LNCaP clone FGC (cell line): ENCODE measurements at regions not wholly inside any gene's neighbourhood (a gene's known extent, or its start where the extent isn't known, plus 50 kb on each side); places are given as distances from the start of the nearest gene placed in this dataset.

Experiments
- DNase-seq: peaks from one replicate; pipeline ENCODE4 v3.0.0-alpha.2; 2011; ENCODE audit warnings: low read depth
- H3K4me3 ChIP-seq: 2 replicates; pipeline ENCODE4 v1.5.1; 2011; ENCODE audit warnings: mild to moderate bottlenecking, low read depth, low read length, control low read depth
- CTCF ChIP-seq: IDR thresholded peaks from 2 replicates; pipeline ENCODE4 v1.5.1; 2012; ENCODE audit warnings: mild to moderate bottlenecking; ENCODE audit not compliant: control insufficient read depth, insufficient read depth; ENCODE audit errors: extremely low read depth

DNA sequence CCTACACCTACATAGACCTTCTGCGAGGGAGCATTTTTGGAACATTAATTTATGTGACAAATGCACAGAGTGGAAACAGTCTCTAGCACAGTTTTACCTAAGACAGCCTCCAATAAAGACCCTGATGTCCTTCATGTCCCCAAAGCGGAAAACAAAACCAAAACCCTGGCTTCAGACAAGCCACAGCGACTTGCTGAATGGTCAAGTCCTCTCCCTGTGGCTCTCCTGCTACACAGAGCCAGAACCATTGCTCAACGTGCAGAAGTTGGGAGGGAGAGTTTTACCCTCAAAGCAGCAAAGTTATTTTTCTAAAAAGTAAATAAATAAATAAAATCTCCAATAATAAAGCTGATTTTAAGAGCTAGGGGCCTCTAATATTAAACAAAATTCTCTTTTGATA lies 135.0 kb upstream of the TMEM132C start:
- H3K4me3 ChIP-seq, result no peak overlapping the region
- TF ChIP-seq CTCF, result no peak
- no peak for DNase-seq

DNA sequence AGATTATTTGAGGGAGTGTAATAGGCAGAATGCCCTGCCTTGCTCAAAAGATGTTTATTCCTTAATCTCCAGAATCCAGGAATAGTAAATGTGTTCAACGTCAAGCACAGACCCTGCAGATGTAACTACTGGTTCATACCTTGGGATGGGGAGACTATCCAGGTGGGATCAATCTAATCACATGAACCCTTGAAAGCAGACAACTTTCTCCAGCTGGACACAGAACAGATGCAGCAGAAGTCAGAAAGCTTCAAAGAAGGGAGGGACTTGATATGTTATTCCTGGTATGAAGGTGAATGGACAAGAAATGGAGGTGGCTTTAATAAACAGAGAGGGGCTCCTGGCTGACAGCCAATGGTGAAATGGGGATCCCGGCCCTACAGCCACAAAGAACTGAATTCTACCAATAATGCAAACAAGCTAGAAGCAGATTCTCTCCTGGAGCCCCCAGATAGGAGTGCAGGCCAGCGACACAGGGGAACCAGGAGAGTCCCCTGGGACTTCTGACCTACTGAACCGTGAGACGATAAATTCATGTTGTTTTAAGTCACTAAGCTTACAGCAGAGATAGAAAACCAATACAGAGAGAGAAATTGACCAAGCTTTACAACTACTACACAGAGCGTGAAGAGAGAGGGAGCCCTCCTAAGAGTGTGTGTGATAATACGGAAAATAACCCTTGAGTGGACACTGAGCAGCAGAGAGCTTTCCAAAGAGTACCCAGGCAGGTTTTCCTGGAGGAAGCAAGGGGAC lies 133.5 kb upstream of the TMEM132C start:
- TF ChIP-seq CTCF, result no peak
- no peak overlapping the region for H3K4me3 ChIP-seq
- no peak for DNase-seq

- DNase-seq, result no peak
- H3K4me3 ChIP-seq, result no peak overlapping the region
- TF ChIP-seq CTCF, result no peak
Measured at GRCh38 chr12:128137140-128137539, 129.8 kb upstream of the TMEM132C start.

- DNase-seq, result no peak
- no peak overlapping the region for H3K4me3 ChIP-seq
- TF ChIP-seq CTCF, result no peak
Measured at GRCh38 chr12:128138125-128138524, 128.8 kb upstream of the TMEM132C start.

- no peak for TF ChIP-seq CTCF
- DNase-seq, result no peak
- no peak overlapping the region for H3K4me3 ChIP-seq
Measured at GRCh38 chr12:128140551-128140950, 126.4 kb upstream of the TMEM132C start.

DNA sequence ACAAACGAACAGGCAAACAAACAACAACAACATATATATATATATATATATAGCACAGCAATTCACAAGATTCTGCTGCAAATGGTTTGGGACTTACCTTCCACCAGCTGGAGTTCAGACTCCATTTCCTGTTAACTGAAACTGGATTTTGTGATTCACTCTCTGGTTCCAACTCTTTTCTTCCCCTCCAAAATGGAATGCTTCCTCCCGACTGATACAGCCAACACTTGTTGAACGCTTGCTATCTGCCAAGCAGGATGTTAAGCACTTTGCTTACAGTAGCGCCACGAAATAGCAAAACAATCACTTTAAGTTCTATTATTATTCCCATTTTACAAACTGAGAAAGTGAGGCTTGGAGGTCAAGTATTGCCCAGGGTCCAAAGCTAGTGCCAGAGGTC lies 116.0 kb upstream of the TMEM132C start:
- H3K4me3 ChIP-seq, result no peak overlapping the region
- no peak for DNase-seq
- no peak for TF ChIP-seq CTCF

DNA sequence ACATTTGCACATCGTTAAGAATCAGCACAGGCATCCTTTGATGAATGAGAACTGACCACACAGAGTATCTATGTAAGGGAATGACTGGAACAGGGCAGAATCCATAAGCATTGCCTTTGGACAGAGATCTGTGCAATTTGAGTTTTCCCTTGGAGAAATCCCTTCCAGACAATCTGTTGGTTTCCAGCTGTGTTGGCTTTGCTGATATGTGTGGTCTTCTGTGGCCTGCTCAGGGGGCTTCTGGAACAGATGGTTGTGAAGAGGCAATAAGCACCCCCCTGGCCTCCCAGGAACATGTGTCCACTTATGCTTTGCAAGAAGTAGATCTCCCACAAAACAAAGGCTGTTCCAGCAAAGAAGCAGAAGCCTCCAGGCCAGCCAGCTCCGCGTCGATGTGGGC lies 111.4 kb upstream of the TMEM132C start:
- DNase-seq, result no peak
- no peak for TF ChIP-seq CTCF
- no peak overlapping the region for H3K4me3 ChIP-seq
